Body of pancreas (tissue), 4 donors: ENCODE measurements at regions not wholly inside any gene's neighbourhood (a gene's known extent, or its start where the extent isn't known, plus 50 kb on each side); places are given as distances from the start of the nearest gene placed in this dataset.

ENCODE experiments used
- ATAC-seq: fragments of 150-250 bp; one replicate; pipeline ENCODE4 v1.9.1; 2016
- DNase-seq, 4 donors: peaks; one replicate each; pipeline ENCODE4 v3.0.0-alpha.2; 2019
- H3K27ac ChIP-seq, 4 donors: fragments of 200-600 bp; sonication (generic); 1 replicate in 3 of 4; 2 replicates in 1 of 4; pipeline versions ENCODE4 v1.5.1 to v1.6.1; 2016 to 2019; ENCODE audit warnings: mild to moderate bottlenecking in 1 of 4, mixed read lengths in 1 of 4, moderate library complexity in 1 of 4
- H3K27me3 ChIP-seq, 2 donors: fragments of 200-600 bp; sonication (generic); one replicate each; pipeline ENCODE4 v1.6.0; 2016; ENCODE audit warnings: mild to moderate bottlenecking in 1 of 2
- H3K36me3 ChIP-seq, 2 donors: fragments of 200-600 bp; sonication (generic); replicated peaks in 1 of 2; 2 replicates each; pipeline ENCODE4 v1.5.1; 2016; ENCODE audit warnings: low read depth in 2 of 2; ENCODE audit not compliant: insufficient read depth in 1 of 2
- H3K4me1 ChIP-seq: fragments of 200-600 bp; sonication (generic); one replicate; pipeline ENCODE4 v1.6.0; 2016
- H3K4me3 ChIP-seq, 2 donors: fragments of 200-600 bp; sonication (generic); 1 replicate in 1 of 2; 2 replicates in 1 of 2; pipeline ENCODE4 v1.5.1; 2016 to 2019
- H3K9me3 ChIP-seq, 3 donors: fragments of 200-600 bp; sonication (generic); 1 replicate in 2 of 3; 2 replicates in 1 of 3; pipeline ENCODE4 v1.5.1; 2016
- CTCF ChIP-seq, 7 experiments: fragments of 450-650 bp in 4 of 7; fragments of 200-600 bp in 3 of 7; sonication (generic) in 3 of 7; IDR thresholded peaks; one replicate each; pipeline ENCODE4 v1.5.1; 2016 to 2019; ENCODE audit warnings: antibody characterized with exemption in 7 of 7
- POLR2A ChIP-seq, 3 donors: fragments of 450-650 bp; IDR thresholded peaks; one replicate each; pipeline ENCODE4 v1.6.1; 2016; ENCODE audit warnings: antibody characterized with exemption in 3 of 3, mild to moderate bottlenecking in 2 of 3
- WGBS, 2 donors: methylation state at CpG; one replicate each; pipeline ENCODE4 v1.1.5; 2017; 5-methylcytosine and 5-hydroxymethylcytosine counted together
- intact Hi-C: fragments of 100-400 bp; cut with DNase I; formaldehyde crosslinking; loops from one replicate; pipeline ENCODE4 v1.15.1; 2023

DNA sequence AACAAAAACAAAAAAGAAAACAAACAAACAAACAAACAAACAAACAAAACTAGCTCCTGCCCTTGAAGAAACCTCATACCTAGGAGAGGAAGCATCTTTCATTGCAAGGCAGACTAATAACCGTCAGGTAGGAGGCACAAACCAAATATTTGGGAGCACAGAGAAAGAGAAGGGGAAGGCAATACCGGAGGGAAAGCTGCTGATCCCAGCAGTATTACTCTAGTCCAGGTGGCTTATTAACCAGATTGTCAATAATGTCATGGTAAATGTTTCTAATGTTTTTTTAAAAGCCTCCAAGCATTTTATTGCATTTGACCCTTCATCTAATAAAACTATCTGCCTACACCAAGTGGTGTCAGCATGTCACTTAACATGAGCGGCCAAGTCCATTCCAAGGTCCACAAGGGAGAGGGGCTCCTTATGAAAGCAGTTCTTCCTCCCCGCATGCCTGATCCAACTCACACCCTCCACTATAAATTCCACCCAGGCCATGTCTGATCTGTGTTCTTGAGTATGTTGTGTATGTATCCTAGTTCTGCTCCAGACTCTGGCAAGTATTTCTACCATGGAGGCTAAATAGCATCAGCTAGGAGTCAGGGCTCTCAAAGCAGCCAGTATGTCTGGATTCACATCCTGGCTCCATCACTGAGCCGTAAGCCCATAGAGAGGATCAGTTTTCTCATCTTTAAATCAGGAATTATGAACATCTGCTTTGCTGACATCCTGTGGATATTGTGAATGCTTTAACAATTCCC lies 208.1 kb upstream of the TENM4 start:
- no peaks in the 10 kb centered on the region for H3K36me3 ChIP-seq
- H3K27me3 ChIP-seq, result no peaks in the 10 kb centered on the region
- no peak overlapping the region for H3K27ac ChIP-seq
- H3K4me3 ChIP-seq, result no peak overlapping the region
- TF ChIP-seq POLR2A (IDR thresholded peaks at IDR 0.05) (no peak), CTCF (IDR thresholded peaks at IDR 0.05) (no peak)
- no peaks in the 10 kb centered on the region for H3K4me1 ChIP-seq
- no peak for DNase-seq
- ATAC-seq, result no peak
- WGBS, 2 donors, result 40 to 41% methylated on average over 5 of the region's 5 CpGs
- no peaks in the 10 kb centered on the region for H3K9me3 ChIP-seq
- intact Hi-C loops, result no loop called here

GRCh38 chr11:79637219-79637618 lies 196.4 kb upstream of the TENM4 start:
- Histone ChIP-seq H3K4me3 (no peak overlapping the region), H3K36me3 (no peaks in the 10 kb centered on the region), H3K27ac (no peak overlapping the region), H3K27me3 (no peaks in the 10 kb centered on the region), H3K4me1 (no peaks in the 10 kb centered on the region), H3K9me3 (no peaks in the 10 kb centered on the region)
- DNase-seq, result no peak
- ATAC-seq, result no peak
- WGBS, 2 donors, result 51 to 76% methylated on average over 6 of the region's 6 CpGs
- intact Hi-C loops, result no loop called here
- no peak for TF ChIP-seq POLR2A (IDR thresholded peaks at IDR 0.05)
- no peak for TF ChIP-seq CTCF (IDR thresholded peaks at IDR 0.05)

DNA sequence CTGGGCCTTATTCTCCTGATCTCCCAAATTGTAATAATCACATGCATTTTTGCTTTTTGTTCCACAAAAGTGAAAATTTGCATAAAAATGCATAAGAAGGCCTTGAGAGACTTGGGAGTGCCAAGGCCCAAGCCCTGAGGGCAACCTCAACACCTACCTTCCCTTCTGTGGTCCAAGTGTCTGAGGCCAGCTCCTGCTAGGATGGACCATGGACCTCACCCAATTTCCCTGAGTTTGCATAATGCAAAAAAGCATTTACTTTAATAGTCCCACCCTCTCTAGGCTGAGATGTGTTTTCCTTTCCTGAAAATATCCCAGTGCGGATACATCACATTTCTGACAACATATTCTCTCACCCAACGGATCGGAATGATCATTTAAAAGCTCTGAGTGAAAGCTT lies 194.1 kb upstream of the TENM4 start:
- DNase-seq (no peak), ATAC-seq (no peak)
- Histone ChIP-seq H3K27ac (no peak overlapping the region), H3K4me3 (no peak overlapping the region), H3K36me3 (no peaks in the 10 kb centered on the region), H3K4me1 (no peaks in the 10 kb centered on the region), H3K9me3 (no peaks in the 10 kb centered on the region), H3K27me3 (no peaks in the 10 kb centered on the region)
- intact Hi-C loops, result no loop called here
- WGBS, 2 donors, result 79 to 90% methylated on average over 3 of the region's 3 CpGs
- TF ChIP-seq CTCF (IDR thresholded peaks at IDR 0.05) (no peak), POLR2A (IDR thresholded peaks at IDR 0.05) (no peak)

- intact Hi-C loops, result no loop called here
- ATAC-seq, result no peak
- 47 to 61% methylated on average over 6 of the region's 6 CpGs for WGBS, 2 donors
Measured at GRCh38 chr11:79627281-79627680, 186.5 kb upstream of the TENM4 start.

More at GRCh38 chr11:79627281-79627680, 186.5 kb upstream of the TENM4 start:
- no peaks in the 10 kb centered on the region for H3K4me1 ChIP-seq
- TF ChIP-seq POLR2A (IDR thresholded peaks at IDR 0.05), result no peak
- TF ChIP-seq CTCF (IDR thresholded peaks at IDR 0.05), result no peak
- no peaks in the 10 kb centered on the region for H3K27me3 ChIP-seq
- no peaks in the 10 kb centered on the region for H3K36me3 ChIP-seq
- no peak for DNase-seq
- no peak overlapping the region for H3K4me3 ChIP-seq
- H3K9me3 ChIP-seq, result no peaks in the 10 kb centered on the region
- H3K27ac ChIP-seq, result no peak overlapping the region
